ENCODE measurements at regions not wholly inside any gene's neighbourhood (a gene's known extent, or its start where the extent isn't known, plus 50 kb on each side); places are given as distances from the start of the nearest gene placed in this dataset.
"Not testable (repeated sequence)": the region's sequence is repeated elsewhere in the genome, so short reads cannot be mapped to it uniquely, and the experiment has no call there.

GRCh38 chr16:87213536-87213935 is 103.7 kb downstream of the C16orf95 start:
- ChIA-PET CTCF (no interaction called here), POLR2A (ENCODE audit: low non-redundant PET) (no interaction called here)
- Histone ChIP-seq H3K36me3 (ENCODE audit: insufficient read depth, low read length, poor library complexity, severe bottlenecking) (no peaks in the 10 kb centered on the region), H3K4me1 (ENCODE audit: insufficient read depth, low read length, poor library complexity, severe bottlenecking) (no peaks in the 10 kb centered on the region), H3K9me3 (ENCODE audit: low read depth, low read length, poor library complexity, severe bottlenecking) (no peaks in the 10 kb centered on the region), H3K27ac (ENCODE audit: low read depth, low read length, poor library complexity, severe bottlenecking) (no peak overlapping the region), H3K4me3 (ENCODE audit: low read depth, low read length, poor library complexity, severe bottlenecking) (no peak overlapping the region), H3K27me3 (replicated peaks; ENCODE audit: insufficient read depth, low read depth, low read length, poor library complexity) (no peaks in the 10 kb centered on the region)
- no TSS peak for BruUV-seq (replicated peaks)
- DNase-seq (ENCODE audit: low spot score) = no peak
- intact Hi-C loops (cut with micrococcal nuclease; ENCODE audit: unreplicated experiment) = no loop called here
- TF ChIP-seq EZH2 (IDR thresholded peaks at IDR 0.05; ENCODE audit: borderline replicate concordance, low read depth, low read length, poor library complexity, severe bottlenecking) (no peak), CTCF (conservative IDR thresholded peaks at IDR 0.05; ENCODE audit: low read depth, low read length) (no peak)

GRCh38 chr16:87216148-87216840 is 100.9 kb downstream of the C16orf95 start:
- CTCF ChIA-PET = interaction anchor here (0.5 kb wide), 1 partner anchor 10 kb away, joined by 8 read pairs; no protein-coding TSS in a partner anchor
- Histone ChIP-seq H3K9me3 (ENCODE audit: low read depth, low read length, poor library complexity, severe bottlenecking) (no peaks in the 10 kb centered on the region), H3K4me3 (ENCODE audit: low read depth, low read length, poor library complexity, severe bottlenecking) (no peak overlapping the region), H3K4me1 (ENCODE audit: insufficient read depth, low read length, poor library complexity, severe bottlenecking) (no peaks in the 10 kb centered on the region), H3K36me3 (ENCODE audit: insufficient read depth, low read length, poor library complexity, severe bottlenecking) (no peaks in the 10 kb centered on the region), H3K27ac (ENCODE audit: low read depth, low read length, poor library complexity, severe bottlenecking) (no peak overlapping the region), H3K27me3 (replicated peaks; ENCODE audit: insufficient read depth, low read depth, low read length, poor library complexity) (no peaks in the 10 kb centered on the region)
- no peak for TF ChIP-seq CTCF (conservative IDR thresholded peaks at IDR 0.05; ENCODE audit: low read depth, low read length)
- no peak for TF ChIP-seq EZH2 (IDR thresholded peaks at IDR 0.05; ENCODE audit: borderline replicate concordance, low read depth, low read length, poor library complexity, severe bottlenecking)
- BruUV-seq (replicated peaks) = no TSS peak
- intact Hi-C loops (cut with micrococcal nuclease; ENCODE audit: unreplicated experiment) = no loop called here
- DNase-seq (ENCODE audit: low spot score) = no peak
- POLR2A ChIA-PET (ENCODE audit: low non-redundant PET) = no interaction called here

- ChIA-PET CTCF (no interaction called here), POLR2A (ENCODE audit: low non-redundant PET) (no interaction called here)
- Histone ChIP-seq H3K9me3 (ENCODE audit: low read depth, low read length, poor library complexity, severe bottlenecking) (no peaks in the 10 kb centered on the region), H3K4me1 (ENCODE audit: insufficient read depth, low read length, poor library complexity, severe bottlenecking) (no peaks in the 10 kb centered on the region), H3K27ac (ENCODE audit: low read depth, low read length, poor library complexity, severe bottlenecking) (no peak overlapping the region), H3K4me3 (ENCODE audit: low read depth, low read length, poor library complexity, severe bottlenecking) (no peak overlapping the region), H3K36me3 (ENCODE audit: insufficient read depth, low read length, poor library complexity, severe bottlenecking) (no peaks in the 10 kb centered on the region), H3K27me3 (replicated peaks; ENCODE audit: insufficient read depth, low read depth, low read length, poor library complexity) (no peaks in the 10 kb centered on the region)
- TF ChIP-seq EZH2 (IDR thresholded peaks at IDR 0.05; ENCODE audit: borderline replicate concordance, low read depth, low read length, poor library complexity, severe bottlenecking) = no peak
- no peak for TF ChIP-seq CTCF (conservative IDR thresholded peaks at IDR 0.05; ENCODE audit: low read depth, low read length)
- no TSS peak for BruUV-seq (replicated peaks)
- intact Hi-C loops (cut with micrococcal nuclease; ENCODE audit: unreplicated experiment) = no loop called here
- DNase-seq (ENCODE audit: low spot score) = no peak
These were observed 100.3 kb downstream of the C16orf95 start for GRCh38 chr16:87216841-87217275.

- H3K36me3 ChIP-seq (ENCODE audit: insufficient read depth, low read length, poor library complexity, severe bottlenecking); POLR2A ChIA-PET (ENCODE audit: low non-redundant PET); H3K27me3 ChIP-seq (replicated peaks; ENCODE audit: insufficient read depth, low read depth, low read length, poor library complexity); H3K4me1 ChIP-seq (ENCODE audit: insufficient read depth, low read length, poor library complexity, severe bottlenecking); CTCF ChIA-PET; H3K4me3 ChIP-seq (ENCODE audit: low read depth, low read length, poor library complexity, severe bottlenecking); BruUV-seq (replicated peaks); H3K27ac ChIP-seq (ENCODE audit: low read depth, low read length, poor library complexity, severe bottlenecking); intact Hi-C loops (cut with micrococcal nuclease; ENCODE audit: unreplicated experiment); H3K9me3 ChIP-seq (ENCODE audit: low read depth, low read length, poor library complexity, severe bottlenecking); DNase-seq (ENCODE audit: low spot score): not testable (repeated sequence)
These were observed 99.4 kb downstream of the C16orf95 start for GRCh38 chr16:87217802-87218201.
